GM19395 (cell line): ENCODE measurements at regions not wholly inside any gene's neighbourhood (a gene's known extent, or its start where the extent isn't known, plus 50 kb on each side); places are given as distances from the start of the nearest gene placed in this dataset.

ENCODE experiments used
- ATAC-seq: cut with Tn5 transposase; IDR thresholded peaks from one replicate; pipeline ENCODE4 v1.9.1; 2021; ENCODE audit warnings: mild to moderate bottlenecking, moderate library complexity; ENCODE audit not compliant: unreplicated experiment

DNA sequence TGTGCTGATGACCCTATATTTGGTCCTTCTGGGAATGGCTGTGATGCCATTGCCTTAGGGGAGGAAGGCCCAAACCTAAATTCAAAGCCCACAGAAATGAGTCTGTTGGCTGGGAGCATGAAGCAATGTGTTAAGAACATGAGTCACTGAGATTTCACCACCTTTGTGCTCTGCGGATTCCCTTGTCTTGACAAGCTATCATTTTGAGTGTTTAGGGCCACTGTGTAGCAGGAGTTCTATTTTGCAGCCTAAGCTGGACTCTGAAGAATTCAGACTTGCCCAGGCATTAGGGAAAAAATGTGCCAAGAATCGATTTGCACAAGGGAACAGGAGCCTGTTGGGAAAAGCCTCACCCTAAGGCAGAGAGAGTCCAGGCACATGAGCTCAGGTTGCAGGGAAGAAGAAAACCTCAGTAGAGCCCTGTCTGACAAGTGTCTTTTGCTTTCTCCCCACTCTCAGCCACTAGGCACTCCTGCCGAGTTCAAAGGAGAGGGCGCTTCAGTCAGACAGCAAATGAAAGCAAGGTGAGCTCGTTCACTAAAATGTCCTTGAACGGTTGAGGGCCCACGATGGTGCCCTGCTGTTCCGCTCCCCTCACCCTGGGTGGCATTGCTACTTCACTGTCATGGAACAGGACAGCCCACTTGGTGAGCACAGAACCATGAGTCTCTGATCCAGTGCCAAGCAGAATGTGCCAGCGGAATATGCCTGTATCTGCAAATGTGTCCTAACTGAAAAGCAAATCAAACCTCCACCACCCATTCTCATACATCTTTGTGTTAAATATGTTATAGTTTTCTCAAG is 93.6 kb downstream of the PRLHR start:
- no peak for ATAC-seq

DNA sequence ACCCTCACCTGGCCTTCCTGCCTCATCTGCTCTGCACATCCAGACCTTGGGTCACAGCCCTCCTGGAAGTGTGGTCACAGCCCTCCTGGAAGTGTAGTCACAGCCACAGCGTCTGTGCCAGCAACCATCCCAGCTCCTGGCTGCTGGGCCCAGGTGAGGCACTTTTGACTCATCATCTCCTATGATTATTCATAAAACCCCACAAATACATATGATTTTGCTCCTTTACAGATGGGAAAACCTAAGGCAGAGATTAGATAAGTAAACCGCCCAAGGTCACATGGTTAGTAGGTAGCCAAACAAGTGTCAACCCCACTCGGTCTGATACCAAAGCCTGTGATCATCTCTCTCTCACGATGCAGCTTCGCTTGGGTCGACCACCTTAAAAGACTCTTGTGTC is 94.3 kb downstream of the PRLHR start:
- no peak for ATAC-seq

DNA sequence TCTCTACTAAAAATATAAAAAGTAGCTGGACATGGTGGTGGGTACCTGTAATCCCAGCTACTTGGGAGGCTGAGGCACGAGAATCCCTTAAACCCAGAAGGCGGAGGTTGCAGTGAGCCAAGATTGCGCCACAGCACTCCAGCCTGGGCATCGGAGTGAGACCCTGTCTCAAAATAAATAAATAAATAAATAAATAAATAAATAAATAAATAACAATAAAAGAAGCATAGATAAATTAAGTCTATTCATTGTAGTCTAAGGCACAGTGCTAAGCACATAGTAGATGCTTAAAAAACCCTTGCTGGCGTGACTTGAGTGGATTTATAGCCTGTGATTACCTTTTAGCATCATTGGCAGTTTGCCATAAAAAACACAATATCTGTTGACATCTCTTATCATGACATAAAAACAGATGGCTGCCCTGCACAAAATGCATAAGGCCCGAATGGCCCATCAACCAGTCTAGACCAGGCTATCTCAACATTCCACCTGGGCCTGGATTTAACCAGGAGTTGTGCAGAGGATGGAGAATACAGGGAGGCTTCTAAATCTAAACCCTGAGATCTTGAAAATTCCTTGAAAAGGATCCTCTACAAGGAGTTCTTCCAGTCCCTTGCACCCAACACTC is 94.9 kb downstream of the PRLHR start:
- no peak for ATAC-seq

DNA sequence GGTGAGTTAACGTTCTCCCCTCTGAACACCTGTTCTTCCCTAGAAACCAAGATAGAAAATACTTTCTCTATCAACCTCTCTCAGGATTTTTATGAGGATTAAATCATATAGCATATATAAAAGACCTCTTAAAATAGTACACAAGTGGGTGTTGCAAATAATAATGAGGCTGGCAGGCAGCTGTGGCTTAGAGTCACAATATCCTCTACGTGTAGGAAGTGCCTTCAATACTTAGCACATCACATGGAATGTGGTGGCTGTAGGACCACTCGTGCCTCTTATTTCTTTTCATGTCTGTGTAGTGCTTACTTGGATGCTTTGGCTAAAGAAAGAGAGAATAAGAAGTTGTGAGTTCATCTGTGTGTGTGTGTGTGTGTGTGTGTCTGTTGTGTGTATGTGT is 96.3 kb downstream of the PRLHR start:
- no peak for ATAC-seq

DNA sequence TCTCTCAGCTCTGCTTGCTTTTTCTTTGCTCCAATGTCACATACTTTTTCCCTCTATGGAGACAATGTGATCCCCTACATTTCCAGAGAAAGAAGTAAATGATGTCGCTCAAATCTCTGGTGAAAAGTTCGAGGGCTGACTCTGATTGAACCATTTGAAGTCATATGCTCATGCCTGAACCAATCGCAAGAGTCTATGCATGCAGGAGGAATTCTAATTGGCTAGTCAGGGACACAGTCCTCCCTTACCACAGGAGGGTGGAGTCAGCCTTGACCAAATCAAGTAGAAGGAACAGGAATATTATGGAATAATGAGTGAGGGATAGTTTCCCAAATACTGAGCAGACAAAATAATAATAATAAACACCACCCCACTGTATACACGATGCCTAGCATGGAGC is 96.8 kb downstream of the PRLHR start:
- no peak for ATAC-seq

DNA sequence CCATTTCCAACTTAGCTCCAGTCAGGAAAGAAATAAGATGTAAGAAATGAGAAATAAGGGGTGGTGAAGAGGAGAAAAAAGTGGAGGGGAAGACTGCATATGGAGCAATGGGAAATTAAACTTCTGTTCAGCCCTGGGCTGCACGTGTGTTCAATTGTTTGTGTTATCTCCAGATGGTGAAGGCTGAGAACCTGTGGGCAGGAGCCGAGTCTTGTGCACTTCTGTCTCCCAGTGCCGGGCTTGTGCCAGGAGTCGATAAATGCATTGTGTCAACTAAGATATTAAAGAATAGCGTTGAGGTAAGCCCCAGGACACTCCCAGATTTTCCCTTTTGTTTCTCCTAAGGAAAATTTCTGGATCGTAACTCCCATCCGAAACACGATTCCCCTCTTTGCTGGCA is 98.2 kb downstream of the PRLHR start:
- no peak for ATAC-seq

GRCh38 chr10:118496525-118496924 is 98.9 kb downstream of the PRLHR start:
- ATAC-seq: no peak

DNA sequence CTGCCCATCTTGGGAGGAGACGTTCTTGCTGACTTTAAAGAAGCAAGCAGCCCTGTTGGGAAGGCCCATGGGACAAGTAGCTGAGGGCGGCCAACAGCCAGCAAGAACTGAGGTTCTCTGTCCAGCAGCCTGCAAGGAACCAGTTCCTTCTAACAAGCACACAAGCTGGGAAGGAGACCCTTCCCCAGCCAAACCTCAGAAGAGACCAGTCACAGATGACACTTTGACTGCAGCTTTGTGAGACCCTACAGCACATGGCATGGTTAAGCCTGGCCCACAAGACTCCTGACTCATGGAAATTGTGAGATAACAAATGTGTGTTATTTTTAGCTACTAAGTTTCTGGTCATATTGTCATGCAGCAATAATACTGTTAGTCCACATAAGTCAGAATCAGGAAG is 99.9 kb downstream of the PRLHR start:
- no peak for ATAC-seq

DNA sequence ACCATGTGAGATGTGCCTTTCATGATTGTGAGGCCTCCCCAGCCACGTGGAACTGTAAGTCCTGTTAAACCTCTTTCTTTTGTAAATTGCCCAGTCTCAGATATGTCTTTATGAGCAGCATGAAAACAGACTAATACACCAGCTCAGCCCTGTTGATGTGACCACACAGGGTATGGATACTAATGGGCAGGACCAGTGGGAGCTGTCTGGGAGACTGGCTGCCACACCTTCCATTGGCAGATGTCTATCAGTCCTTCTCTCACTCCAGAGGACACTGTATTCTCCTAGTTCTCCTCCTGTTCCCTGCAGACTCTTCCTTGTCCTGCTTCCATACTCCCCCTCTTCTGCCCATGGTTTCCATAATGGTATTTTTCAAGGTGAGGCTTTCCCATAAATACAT is 104.4 kb downstream of the PRLHR start:
- no peak for ATAC-seq

GRCh38 chr10:118488710-118489497 is 106.5 kb downstream of the PRLHR start:
- ATAC-seq: no peak

- ATAC-seq: no peak
These were observed 109.8 kb downstream of the PRLHR start for GRCh38 chr10:118485641-118486040.

DNA sequence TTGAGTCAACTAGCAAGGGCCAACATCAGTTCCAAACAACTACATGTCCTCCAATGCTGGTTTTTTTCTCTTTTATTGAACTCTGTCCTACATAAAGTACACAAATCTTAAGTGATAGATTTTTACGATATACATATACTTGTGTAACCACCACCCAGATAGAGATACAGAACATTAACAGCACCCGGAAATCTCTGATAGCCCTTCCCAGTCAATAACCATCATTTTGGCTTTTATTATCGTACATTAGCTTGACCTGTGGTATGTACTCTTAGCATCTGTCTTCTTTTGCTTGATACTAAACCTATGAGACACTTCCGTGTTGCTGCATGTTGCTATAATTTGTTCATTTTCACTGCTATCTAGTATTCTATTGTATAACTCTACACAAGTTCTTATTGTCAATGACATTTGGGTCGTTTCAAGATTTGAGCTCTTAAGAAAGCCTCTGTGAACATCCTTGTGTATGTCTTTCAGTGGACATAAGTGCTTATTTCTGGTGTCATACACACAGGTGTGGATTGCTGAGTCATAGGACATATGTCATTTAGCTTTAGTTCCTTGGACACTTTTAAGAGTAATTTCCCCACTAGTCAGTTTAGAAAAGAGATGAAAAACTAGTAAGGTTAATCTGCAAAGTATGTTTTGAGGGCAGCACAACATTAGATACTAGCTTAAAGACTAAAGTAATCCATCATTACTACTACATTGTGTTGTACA is 111.1 kb downstream of the PRLHR start:
- ATAC-seq: no peak

- no peak for ATAC-seq
These were observed 112.0 kb downstream of the PRLHR start for GRCh38 chr10:118483496-118483895.

DNA sequence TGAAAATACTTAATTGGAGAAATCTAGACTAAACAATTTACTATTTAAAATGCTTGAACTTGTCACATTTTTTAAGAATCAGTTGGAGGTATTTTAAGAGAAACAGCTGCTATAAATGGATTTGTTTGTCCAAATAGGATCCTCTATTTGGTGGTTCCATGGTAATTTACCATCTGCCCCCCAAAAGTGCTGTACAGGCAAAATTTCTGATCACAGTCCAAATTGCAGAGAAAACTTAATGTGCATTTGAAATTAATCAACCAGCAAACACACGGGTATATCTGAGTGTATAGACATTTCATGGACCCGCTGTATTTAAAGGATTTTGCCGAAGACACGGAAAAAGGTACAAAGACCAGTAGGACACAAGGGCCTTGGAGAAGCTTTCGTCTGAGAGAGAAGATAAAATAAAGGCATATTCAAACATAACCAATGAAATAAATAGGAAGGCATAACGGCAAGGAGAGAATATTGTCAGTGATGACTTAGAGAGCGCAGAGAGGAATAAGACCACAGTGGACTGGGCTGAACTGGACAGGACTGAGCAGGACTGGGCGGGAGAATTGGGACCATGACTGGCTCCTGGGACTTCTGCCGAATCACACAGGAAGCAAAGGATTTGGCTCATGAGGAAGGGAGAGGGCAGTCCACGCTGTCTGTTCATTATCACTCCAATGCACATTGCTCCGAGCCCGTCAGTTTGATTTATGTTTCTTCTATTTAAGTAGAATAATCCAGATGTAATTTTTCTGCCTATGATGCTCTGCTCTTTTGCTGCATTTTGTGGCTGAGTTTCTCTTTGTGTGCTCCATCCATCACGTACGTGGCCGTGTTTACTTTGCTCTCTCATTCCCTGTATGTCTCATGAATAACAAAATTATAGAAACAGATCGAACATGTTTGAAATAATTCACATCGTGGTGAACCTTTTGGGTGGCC is 112.8 kb downstream of the PRLHR start:
- ATAC-seq: no peak

DNA sequence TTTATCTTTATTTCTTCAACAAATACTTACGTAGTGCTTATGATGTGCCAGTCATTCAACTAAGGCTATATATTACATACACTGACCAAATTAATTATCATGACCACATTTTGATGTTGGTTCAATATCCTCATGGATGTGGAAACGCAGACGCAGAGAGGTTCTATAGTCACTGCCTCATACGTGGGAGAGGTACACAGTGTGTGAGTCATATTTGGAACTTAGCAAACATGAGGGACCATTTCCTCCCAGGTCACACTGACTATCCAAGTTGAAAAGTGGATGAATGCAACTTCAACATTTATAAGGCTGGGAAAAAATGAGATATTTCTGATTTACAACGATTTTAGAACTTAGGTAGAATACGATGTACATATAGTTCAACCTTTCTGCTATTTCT is 113.6 kb downstream of the PRLHR start:
- no peak for ATAC-seq

GRCh38 chr10:118475214-118475613 is 120.2 kb downstream of the PRLHR start:
- ATAC-seq: no peak

DNA sequence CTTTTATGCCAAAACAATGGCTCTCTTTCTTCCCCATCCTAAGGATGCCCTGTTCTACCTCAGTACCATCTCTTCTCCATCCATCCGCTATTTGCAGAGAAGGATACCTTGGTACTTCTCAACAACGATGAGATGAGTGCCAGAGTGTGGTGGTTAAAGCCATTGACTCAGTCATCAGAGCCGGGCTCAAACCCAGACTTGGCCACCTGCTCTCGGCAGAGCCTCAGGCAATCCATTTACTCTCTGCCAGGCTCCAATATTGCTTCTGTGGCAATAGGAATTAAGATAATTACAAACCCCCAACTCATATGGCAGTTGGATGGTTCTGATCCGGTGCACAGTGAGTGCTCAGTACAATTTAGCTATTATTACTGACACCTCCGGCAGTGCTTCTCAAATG is 121.3 kb downstream of the PRLHR start:
- ATAC-seq: no peak

DNA sequence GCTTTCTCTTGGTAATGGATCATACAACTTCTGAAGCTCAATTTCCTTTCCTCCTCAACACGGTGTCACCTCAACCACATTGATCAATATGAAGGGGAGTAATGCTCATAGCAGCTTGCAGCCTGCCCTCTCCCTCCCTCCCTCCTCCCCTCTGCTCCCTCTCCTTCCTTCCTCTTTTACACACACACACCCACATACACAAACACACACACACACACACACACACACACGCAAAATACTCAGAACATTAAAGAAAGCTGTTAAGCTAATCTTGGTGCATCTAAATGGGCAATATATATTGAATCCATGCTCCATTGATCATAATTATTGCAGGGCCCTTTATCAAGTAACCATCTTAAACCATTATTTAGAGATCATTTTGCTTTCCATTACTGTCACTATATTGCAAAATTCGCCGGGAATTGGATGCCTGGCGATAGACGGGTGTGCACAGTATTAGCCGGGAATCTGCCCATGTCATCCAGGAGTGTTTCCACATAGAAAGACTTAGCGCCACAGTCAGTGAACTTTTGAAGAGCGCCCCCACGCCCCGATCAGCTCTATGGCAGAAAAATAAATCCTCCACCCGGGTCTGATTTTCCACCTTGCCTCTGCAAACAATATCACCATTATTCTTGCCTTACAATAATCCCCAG is 122.0 kb downstream of the PRLHR start:
- no peak for ATAC-seq

DNA sequence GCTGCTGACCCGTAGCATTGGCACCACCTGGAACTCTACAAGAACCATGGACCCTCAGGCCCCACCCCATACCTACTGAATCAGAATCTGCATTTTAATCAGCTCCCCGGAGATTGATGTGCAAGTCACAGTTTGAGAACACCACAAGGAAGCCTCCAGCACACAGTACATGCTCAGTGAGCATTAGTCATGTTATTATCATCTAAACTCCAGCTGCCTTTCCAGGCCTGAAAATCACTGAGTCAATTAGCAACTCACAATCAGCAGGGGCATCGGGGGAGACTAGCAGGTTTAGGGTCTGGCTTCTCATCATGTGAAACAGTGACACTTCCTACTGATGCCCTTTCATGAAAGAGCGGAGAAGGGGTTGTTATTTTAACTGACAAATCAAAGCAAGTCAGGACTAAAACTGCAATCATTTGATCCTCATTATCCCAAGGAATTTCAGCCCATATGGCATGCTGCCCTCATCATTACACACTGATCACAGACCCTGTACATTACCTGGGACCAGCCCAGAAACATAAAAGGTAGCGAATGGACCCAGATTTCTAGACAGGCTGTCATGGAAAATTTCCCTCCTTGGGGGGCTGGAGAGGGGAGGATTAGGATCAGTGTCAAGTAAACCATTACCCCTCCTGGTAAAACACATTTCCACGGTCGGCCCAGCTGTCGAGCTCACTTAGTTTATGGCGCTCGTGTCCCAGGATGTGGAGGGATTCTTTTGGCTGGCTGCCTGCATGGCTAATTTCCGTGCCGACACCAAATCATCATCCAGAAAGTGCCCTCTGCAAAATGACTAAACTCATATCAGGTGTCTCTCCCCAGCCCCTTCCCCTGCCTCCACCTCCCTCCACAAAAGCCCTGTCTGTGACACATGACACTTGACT is 122.8 kb downstream of the PRLHR start:
- ATAC-seq: no peak
